ENCODE measurements at regions not wholly inside any gene's neighbourhood (a gene's known extent, or its start where the extent isn't known, plus 50 kb on each side); places are given as distances from the start of the nearest gene placed in this dataset.
"Not testable (repeated sequence)": the region's sequence is repeated elsewhere in the genome, so short reads cannot be mapped to it uniquely, and the experiment has no call there.

DNA sequence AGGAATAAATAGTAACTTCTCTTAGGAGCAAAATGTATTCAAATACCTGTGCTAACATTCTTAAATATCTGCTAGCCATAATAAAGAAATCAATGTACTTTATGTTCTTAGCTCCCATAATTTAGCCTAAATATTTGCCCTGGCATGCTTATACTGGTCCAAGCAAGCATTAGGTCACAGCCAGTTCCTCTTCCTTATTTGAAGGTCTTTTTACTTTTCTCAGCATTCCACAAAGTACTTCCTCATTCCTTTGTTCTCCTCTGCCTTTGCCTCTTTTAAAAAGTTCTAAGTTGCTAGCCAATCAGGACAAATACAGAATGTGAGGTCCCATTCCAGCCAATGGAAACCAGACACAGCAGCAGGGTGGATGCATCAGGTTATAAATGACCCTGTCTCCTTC is 102.9 kb upstream of the INTU start:
- H2AFZ ChIP-seq (ENCODE audit: low read depth, low read length); H3K4me1 ChIP-seq (ENCODE audit: control insufficient read depth, extremely low read depth, insufficient read depth, low read length); H3K9me3 ChIP-seq (replicated peaks; ENCODE audit: control insufficient read depth, insufficient read depth, low read length); H3K79me2 ChIP-seq (ENCODE audit: control insufficient read depth, insufficient read depth, low read length); H3K4me2 ChIP-seq (ENCODE audit: insufficient read depth, low read length); H3K36me3 ChIP-seq (ENCODE audit: control insufficient read depth in 2 of 2, extremely low read depth in 1 of 2, insufficient read depth in 2 of 2, low read length in 2 of 2); H3K4me3 ChIP-seq (replicated peaks in 1 of 3; ENCODE audit: insufficient read depth in 1 of 3, low read depth in 1 of 3, low read length in 3 of 3); H4K20me1 ChIP-seq (replicated peaks; ENCODE audit: control insufficient read depth, extremely low read depth, insufficient read depth, low read length); H3K9ac ChIP-seq (replicated peaks; ENCODE audit: extremely low read depth, insufficient read depth, low read length); POLR2A ChIA-PET; CTCF ChIA-PET; dilution Hi-C loops (cut with MboI; ENCODE audit: extremely low pct_ligation_motif_present, low sequenced_read_pairs); FAIRE-seq; BruUV-seq (replicated peaks); H3K27me3 ChIP-seq (ENCODE audit: control insufficient read depth in 2 of 2, insufficient read depth in 2 of 2, low read length in 2 of 2); DNase-seq (ENCODE audit: low read depth, low spot score); H3K27ac ChIP-seq (ENCODE audit: insufficient read depth, low read depth, low read length); H3K9me1 ChIP-seq (replicated peaks; ENCODE audit: control insufficient read depth, extremely low read depth, insufficient read depth, low read length): not testable (repeated sequence)
- intact Hi-C loops (cut with micrococcal nuclease), result loop anchor here (10.0 kb wide), 1 partner anchor 905 kb away; no protein-coding TSS in a partner anchor

DNA sequence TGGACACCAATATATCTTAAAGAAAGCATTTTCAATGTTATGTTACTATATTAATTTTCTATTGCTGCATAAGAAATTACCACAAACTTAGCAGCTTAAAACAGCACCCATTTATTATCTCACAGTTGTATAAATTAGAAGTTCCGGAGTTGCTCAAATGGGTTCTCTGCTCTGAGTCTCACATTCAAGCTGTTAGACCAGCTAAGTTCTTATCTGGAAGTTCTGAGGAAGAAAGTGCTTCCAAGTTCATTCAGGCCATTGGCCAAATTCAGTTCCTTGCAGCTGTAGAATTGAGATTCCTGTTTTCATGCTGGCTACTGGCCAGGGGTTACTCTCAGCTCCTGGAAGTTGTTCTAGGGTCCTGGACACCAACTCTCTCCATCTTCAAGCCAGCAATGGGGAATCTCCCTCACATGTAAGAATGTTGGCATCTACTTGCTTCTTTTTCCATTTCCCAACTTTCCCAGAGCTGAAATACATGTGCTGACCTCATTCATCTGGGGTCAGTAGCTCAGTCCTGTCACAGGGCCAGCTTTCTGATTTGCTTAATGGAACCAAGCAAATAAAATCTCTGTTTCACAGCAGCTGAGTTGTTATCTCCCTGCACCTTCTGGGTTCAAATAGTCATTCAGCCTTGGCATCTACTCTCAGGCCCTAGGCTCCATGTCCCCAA is 99.6 kb upstream of the INTU start:
- dilution Hi-C loops (cut with MboI; ENCODE audit: extremely low pct_ligation_motif_present, low sequenced_read_pairs), result no loop called here
- Histone ChIP-seq H3K36me3 (ENCODE audit: control insufficient read depth in 2 of 2, extremely low read depth in 1 of 2, insufficient read depth in 2 of 2, low read length in 2 of 2) (no peaks in the 10 kb centered on the region), H3K27me3 (ENCODE audit: control insufficient read depth in 2 of 2, insufficient read depth in 2 of 2, low read length in 2 of 2) (no peaks in the 10 kb centered on the region), H2AFZ (ENCODE audit: low read depth, low read length) (no peak overlapping the region), H4K20me1 (replicated peaks; ENCODE audit: control insufficient read depth, extremely low read depth, insufficient read depth, low read length) (no peaks in the 10 kb centered on the region), H3K79me2 (ENCODE audit: control insufficient read depth, insufficient read depth, low read length) (no peaks in the 10 kb centered on the region), H3K9me1 (replicated peaks; ENCODE audit: control insufficient read depth, extremely low read depth, insufficient read depth, low read length) (no peaks in the 10 kb centered on the region), H3K9me3 (replicated peaks; ENCODE audit: control insufficient read depth, insufficient read depth, low read length) (no peaks in the 10 kb centered on the region), H3K4me2 (ENCODE audit: insufficient read depth, low read length) (no peak overlapping the region), H3K27ac (ENCODE audit: insufficient read depth, low read depth, low read length) (no peak overlapping the region), H3K4me1 (ENCODE audit: control insufficient read depth, extremely low read depth, insufficient read depth, low read length) (no peaks in the 10 kb centered on the region), H3K9ac (replicated peaks; ENCODE audit: extremely low read depth, insufficient read depth, low read length) (no peak overlapping the region), H3K4me3 (replicated peaks in 1 of 3; ENCODE audit: insufficient read depth in 1 of 3, low read depth in 1 of 3, low read length in 3 of 3) (no peak overlapping the region)
- POLR2A ChIA-PET, result interaction anchor here (0.6 kb wide), 1 partner anchor 314 kb away, joined by 11 read pairs; no protein-coding TSS in a partner anchor
- DNase-seq (ENCODE audit: low read depth, low spot score), result peak; percentile 39
- TF ChIP-seq, protein P1, sequence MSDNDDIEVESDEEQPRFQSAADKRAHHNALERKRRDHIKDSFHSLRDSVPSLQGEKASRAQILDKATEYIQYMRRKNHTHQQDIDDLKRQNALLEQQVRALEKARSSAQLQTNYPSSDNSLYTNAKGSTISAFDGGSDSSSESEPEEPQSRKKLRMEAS (IDR thresholded peaks at IDR 0.05; ENCODE audit: insufficient read depth, insufficient read length), result no peak
- TF ChIP-seq MYC (IDR thresholded peaks at IDR 0.05; ENCODE audit: low read depth, low read length) (no peak), FOS (IDR thresholded peaks at IDR 0.05; ENCODE audit: borderline replicate concordance, insufficient read depth, low read length) (no peak), POLR2AphosphoS5 (IDR thresholded peaks at IDR 0.05; ENCODE audit: insufficient read depth, low read depth, low read length) (no peak), JUN (IDR thresholded peaks at IDR 0.05; ENCODE audit: borderline replicate concordance, insufficient read depth, insufficient read length, low read depth) (no peak), GATA2 (IDR thresholded peaks at IDR 0.05; ENCODE audit: insufficient read depth, insufficient read length, low read depth, low read length) (no peak), POLR2A (IDR thresholded peaks at IDR 0.05; ENCODE audit: low read depth, low read length) (no peak), EZH2 (IDR thresholded peaks at IDR 0.05; ENCODE audit: borderline replicate concordance, low read depth, low read length, severe bottlenecking) (no peak)
- TF ChIP-seq, protein P2, sequence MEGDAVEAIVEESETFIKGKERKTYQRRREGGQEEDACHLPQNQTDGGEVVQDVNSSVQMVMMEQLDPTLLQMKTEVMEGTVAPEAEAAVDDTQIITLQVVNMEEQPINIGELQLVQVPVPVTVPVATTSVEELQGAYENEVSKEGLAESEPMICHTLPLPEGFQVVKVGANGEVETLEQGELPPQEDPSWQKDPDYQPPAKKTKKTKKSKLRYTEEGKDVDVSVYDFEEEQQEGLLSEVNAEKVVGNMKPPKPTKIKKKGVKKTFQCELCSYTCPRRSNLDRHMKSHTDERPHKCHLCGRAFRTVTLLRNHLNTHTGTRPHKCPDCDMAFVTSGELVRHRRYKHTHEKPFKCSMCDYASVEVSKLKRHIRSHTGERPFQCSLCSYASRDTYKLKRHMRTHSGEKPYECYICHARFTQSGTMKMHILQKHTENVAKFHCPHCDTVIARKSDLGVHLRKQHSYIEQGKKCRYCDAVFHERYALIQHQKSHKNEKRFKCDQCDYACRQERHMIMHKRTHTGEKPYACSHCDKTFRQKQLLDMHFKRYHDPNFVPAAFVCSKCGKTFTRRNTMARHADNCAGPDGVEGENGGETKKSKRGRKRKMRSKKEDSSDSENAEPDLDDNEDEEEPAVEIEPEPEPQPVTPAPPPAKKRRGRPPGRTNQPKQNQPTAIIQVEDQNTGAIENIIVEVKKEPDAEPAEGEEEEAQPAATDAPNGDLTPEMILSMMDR (IDR thresholded peaks at IDR 0.05; ENCODE audit: extremely low read depth in 1 of 2, insufficient read depth in 1 of 2, low read depth in 1 of 2, low read length in 2 of 2), result no peak
- BruUV-seq (replicated peaks), result no TSS peak
- intact Hi-C loops (cut with micrococcal nuclease), result loop anchor here (10.0 kb wide), 1 partner anchor 908 kb away; no protein-coding TSS in a partner anchor
- CTCF ChIA-PET, result no interaction called here
- no peak for FAIRE-seq
